WTC11 (cell line): ENCODE measurements at regions not wholly inside any gene's neighbourhood (a gene's known extent, or its start where the extent isn't known, plus 50 kb on each side); places are given as distances from the start of the nearest gene placed in this dataset.

Experiments
- ZNF263 ChIP-seq: sonication (generic); formaldehyde crosslinking; IDR thresholded peaks from 2 replicates; pipeline ENCODE4 v1.8.1; 2022; ENCODE audit warnings: low read depth, mild to moderate bottlenecking, moderate library complexity, missing genetic modification reagents
- TF ChIP-seq, protein P1 (sequence below): fragments of 250-450 bp; sonication (Bioruptor Pico); conservative IDR thresholded peaks from 2 replicates; pipeline ENCODE4 v1.9.0; 2021; ENCODE audit warnings: mild to moderate bottlenecking
- TF ChIP-seq, protein P2 (sequence below): sonication (generic); formaldehyde crosslinking; IDR thresholded peaks from 2 replicates; pipeline ENCODE4 v1.8.0; 2022; ENCODE audit warnings: mild to moderate bottlenecking, missing genetic modification reagents

DNA sequence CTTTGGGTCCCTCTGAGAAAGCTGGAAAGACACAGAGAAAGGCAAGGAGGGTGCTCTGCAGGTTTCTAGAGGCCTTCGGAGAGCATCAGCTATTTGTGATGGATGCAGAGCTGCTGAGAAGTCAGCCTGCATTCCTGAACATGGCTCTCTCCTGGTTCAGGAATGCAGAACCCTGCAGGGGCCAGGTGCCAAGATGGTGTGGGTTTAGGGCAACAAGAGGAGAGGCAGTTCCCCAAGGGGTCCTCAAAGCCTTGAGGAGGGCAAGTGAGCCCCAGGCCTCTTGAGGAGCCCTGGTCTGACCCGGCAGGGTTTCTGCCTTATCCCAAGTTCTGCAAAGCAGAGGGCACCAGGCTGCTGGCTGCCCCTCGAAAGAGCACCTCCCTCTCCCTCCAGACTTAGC lies 93.3 kb downstream of the HS1BP3 start:
- no peak for TF ChIP-seq ZNF263 (CRISPR knock-in tag)
- TF ChIP-seq, protein P1, sequence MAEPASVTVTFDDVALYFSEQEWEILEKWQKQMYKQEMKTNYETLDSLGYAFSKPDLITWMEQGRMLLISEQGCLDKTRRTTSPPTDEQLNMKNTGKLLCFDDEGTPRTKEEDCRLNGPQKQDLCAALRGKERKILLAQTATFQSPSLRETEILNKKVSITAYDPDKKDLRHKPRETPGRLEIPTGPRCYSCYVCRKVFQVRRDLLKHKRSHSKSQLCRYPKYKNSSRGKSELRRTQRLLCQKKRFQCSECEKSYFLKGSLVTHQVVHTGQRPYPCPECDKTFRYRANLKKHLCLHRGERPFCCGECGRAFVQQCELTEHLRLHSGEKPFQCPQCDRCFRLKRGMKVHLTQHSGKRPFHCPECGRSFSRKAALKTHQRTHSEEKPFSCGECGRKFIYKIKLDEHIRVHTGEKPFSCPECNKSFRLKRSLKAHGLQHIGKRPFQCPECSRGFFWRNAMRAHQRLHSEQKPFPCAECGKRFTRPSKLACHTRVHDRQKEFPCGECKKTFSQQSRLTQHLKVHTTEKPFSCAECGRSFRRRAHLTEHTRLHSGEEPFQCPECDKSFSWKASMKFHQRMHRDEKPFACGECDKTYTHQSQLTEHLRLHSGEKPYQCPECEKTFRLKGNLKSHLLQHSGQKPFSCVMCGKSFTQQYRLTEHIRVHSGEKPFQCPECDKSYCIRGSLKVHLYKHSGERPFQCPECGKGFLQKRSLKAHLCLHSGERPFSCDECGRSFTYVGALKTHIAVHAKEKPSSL (CRISPR knock-in tag), result no peak
- TF ChIP-seq, protein P2, sequence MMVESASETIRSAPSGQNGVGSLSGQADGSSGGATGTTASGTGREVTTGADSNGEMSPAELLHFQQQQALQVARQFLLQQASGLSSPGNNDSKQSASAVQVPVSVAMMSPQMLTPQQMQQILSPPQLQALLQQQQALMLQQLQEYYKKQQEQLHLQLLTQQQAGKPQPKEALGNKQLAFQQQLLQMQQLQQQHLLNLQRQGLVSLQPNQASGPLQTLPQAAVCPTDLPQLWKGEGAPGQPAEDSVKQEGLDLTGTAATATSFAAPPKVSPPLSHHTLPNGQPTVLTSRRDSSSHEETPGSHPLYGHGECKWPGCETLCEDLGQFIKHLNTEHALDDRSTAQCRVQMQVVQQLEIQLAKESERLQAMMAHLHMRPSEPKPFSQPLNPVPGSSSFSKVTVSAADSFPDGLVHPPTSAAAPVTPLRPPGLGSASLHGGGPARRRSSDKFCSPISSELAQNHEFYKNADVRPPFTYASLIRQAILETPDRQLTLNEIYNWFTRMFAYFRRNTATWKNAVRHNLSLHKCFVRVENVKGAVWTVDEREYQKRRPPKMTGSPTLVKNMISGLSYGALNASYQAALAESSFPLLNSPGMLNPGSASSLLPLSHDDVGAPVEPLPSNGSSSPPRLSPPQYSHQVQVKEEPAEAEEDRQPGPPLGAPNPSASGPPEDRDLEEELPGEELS (CRISPR knock-in tag), result no peak
